H7 (cell line): ENCODE measurements at regions not wholly inside any gene's neighbourhood (a gene's known extent, or its start where the extent isn't known, plus 50 kb on each side); places are given as distances from the start of the nearest gene placed in this dataset.
"Not testable (repeated sequence)": the region's sequence is repeated elsewhere in the genome, so short reads cannot be mapped to it uniquely, and the experiment has no call there.

Source experiments
- DNase-seq: peaks from one replicate; pipeline ENCODE4 v3.0.0; 2012
- H3K27me3 ChIP-seq: 2 replicates; pipeline ENCODE4 v1.6.0; 2011; ENCODE audit warnings: mild to moderate bottlenecking, low read length; ENCODE audit not compliant: control insufficient read depth, insufficient read depth
- H3K36me3 ChIP-seq: replicated peaks from 2 replicates; pipeline ENCODE4 v1.5.1; 2011; ENCODE audit warnings: low read length; ENCODE audit not compliant: control insufficient read depth, insufficient read depth
- H3K4me3 ChIP-seq: 2 replicates; pipeline ENCODE4 v1.5.1; 2011; ENCODE audit warnings: low read depth, mild to moderate bottlenecking, control low read depth, low read length, moderate library complexity; ENCODE audit not compliant: insufficient read depth

DNA sequence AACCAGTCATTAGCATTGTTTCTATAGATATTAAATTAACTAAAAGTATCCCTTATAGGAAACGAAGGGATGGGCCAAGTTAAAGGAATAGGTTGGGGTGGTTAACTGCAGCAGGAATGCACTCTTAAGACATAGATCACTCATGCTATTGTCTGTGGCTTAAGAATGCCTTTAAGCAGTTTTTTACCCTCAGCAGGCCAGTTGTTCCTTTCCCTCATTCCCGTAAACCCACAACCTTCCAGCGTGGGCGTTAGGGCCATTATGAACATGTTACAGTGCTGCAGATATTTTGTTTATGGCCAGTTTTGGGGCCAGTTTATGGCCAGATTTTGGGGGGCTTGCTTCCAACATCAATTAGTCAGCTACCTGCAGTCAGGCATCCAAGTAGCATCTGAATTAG lies 767.0 kb downstream of the LUZP2 start:
- H3K36me3 ChIP-seq, DNase-seq, H3K4me3 ChIP-seq, H3K27me3 ChIP-seq: not testable (repeated sequence)

DNA sequence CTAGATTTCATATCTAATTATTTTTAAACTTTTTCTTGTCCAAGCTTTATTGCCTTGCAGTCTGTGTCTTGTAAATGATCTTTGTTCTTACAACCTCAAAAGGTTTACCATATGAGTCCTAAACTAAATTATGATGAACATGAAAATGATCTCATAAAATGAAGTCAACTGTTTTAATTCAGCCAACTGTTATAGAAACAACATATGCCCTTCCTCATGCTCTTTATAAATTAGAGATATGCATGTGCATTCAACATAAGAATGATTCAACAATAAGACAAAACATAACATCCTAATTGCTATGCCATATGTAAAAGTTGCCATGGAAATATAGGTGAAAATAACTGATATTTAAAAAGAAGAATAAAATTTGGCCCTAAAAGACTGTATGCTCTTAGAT lies 774.4 kb downstream of the LUZP2 start:
- no peaks in the 10 kb centered on the region for H3K27me3 ChIP-seq
- H3K36me3 ChIP-seq: no peaks in the 10 kb centered on the region
- DNase-seq: no peak

DNA sequence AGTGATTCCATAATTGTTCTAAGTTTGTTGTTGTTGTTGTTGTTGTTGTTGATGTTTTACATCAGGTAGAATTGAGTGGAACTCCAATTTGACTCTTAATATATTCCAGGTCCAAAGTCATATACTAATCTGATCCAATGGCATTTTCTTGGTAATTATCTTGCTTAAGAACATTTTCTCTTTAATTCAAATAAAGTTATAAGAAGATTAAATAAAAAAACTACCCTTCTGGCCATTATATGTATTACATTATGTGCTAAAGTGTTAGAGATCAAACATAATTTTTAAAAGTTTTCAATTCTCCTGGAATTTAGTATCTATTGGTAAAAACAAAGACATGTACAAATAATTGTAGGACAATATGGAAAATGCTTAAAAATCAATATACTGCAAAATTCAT lies 775.4 kb downstream of the LUZP2 start:
- H3K27me3 ChIP-seq: no peaks in the 10 kb centered on the region
- H3K4me3 ChIP-seq: no peak overlapping the region
- DNase-seq: no peak
- no peaks in the 10 kb centered on the region for H3K36me3 ChIP-seq

More for the DNA sequence above, 774.4 kb downstream of the LUZP2 start:
- H3K4me3 ChIP-seq: no peak overlapping the region

DNA sequence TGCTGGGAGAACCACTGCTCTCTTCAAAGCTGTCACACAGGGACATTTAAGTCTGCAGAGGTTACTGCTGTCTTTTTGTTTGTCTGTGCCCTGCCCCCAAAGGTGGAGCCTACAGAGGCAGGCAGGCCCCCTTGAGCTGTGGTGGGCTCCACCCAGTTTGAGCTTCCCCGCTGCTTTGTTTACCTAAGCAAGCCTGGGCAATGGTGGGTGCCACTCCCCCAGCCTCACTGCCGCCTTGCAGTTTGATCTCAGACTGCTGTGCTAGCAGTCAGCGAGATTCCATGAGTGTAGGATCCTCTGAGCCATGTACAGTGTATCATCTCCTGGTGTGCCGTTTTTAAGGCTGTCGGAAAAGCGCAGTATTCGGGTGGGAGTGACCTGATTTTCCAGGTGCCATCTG lies 784.0 kb downstream of the LUZP2 start:
- not testable (repeated sequence) for H3K4me3 ChIP-seq, H3K27me3 ChIP-seq, DNase-seq, H3K36me3 ChIP-seq

DNA sequence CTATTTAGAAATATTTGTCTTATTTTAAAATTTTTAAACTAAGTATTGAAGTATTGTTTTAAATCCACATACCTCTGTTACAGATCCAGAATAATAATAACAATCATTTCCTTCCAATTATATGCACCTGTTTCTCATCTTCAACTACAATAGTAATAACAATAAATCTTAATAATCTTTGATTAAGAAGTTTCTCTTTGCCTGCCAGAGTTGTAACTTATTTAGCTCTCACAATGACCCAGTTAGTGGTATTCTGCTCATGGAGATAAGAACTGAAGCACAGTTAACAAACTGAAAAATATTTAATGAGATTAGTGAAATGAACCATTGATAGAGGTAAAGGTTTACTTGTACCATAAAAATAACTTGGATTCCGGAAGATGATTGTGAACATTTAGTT lies 796.3 kb downstream of the LUZP2 start:
- H3K36me3 ChIP-seq: no peaks in the 10 kb centered on the region
- DNase-seq: no peak
- peaks cover 2% of the 10 kb centered on the region for H3K27me3 ChIP-seq
- no peak overlapping the region for H3K4me3 ChIP-seq

DNA sequence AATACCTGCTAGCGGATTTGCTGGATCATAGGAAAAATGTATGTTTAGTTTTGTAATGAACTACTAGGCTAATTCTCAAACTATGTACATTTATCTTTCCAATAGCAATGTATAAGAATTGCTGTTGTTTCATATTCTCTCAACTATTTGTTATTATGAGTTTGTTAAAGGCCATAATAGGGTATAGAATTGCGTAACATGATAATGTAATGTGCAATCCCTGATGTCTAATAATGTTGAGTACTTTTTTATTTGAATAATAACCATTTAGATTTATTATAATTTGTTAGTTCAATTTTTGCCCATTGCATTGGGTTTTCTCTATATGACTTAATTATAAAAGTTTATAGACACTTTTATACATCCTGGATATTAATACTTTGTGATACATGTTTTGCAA lies 801.6 kb downstream of the LUZP2 start:
- no peaks in the 10 kb centered on the region for H3K36me3 ChIP-seq
- no peak for DNase-seq
- H3K27me3 ChIP-seq: no peaks in the 10 kb centered on the region
- H3K4me3 ChIP-seq: no peak overlapping the region

DNA sequence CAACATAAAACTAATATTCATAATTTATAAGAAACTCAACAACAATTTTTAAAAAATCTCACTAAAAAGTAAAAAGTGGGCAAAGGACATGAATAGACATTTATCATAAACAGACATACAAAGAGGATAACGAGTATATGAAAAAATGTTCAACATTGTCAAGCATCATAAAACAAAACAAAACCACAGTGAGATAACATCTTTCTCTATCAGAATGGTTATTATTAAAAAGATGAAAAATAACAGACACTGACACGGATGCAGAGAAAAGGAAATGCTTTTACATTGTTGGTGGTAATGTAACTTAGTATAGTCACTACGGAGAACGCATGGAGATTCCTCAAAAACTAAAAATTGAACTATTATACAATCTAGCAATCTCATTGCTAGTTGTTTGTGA lies 813.0 kb downstream of the LUZP2 start:
- Histone ChIP-seq H3K27me3 (no peaks in the 10 kb centered on the region), H3K4me3 (no peak overlapping the region), H3K36me3 (no peaks in the 10 kb centered on the region)
- no peak for DNase-seq

DNA sequence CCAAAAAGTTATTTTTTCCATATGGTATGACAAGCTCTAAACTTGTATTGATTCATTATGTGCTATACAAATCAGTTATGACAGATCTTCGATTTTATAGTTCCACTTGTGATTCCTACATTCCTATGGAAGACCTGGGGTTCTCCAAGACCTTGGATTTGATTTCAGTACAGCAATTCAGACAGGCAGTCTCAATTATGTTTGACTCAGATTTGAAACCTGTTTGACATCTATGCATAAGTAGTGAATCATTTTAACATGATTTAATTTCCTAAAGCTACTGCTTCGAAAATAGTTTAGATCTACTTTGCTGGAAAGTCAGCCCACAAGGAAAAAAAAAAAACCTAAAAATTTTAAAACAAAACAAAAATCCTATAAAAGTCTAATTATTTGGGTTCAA lies 820.4 kb downstream of the LUZP2 start:
- DNase-seq: no peak
- Histone ChIP-seq H3K36me3 (no peaks in the 10 kb centered on the region), H3K27me3 (no peaks in the 10 kb centered on the region)

DNA sequence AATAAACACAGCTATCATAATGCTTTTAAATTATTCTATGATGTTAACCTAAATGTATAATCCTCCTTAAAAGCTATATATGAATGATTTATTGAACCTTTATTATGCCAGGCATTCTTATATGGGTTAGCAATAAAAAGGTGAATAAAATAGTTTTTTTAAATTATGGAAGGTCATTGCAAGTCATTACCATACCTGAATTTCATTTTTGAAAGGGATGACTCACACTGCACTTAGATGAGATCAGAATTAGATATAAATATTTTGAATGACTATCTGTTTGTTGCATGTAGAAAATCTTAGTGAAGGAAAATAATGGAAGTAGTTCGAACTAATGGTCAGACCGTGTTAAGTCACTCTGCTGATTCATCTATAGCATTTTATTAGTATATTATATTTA lies 822.3 kb downstream of the LUZP2 start:
- no peak overlapping the region for H3K4me3 ChIP-seq
- no peaks in the 10 kb centered on the region for H3K27me3 ChIP-seq
- no peaks in the 10 kb centered on the region for H3K36me3 ChIP-seq
- DNase-seq: no peak

More for the DNA sequence above, 820.4 kb downstream of the LUZP2 start:
- no peak overlapping the region for H3K4me3 ChIP-seq

DNA sequence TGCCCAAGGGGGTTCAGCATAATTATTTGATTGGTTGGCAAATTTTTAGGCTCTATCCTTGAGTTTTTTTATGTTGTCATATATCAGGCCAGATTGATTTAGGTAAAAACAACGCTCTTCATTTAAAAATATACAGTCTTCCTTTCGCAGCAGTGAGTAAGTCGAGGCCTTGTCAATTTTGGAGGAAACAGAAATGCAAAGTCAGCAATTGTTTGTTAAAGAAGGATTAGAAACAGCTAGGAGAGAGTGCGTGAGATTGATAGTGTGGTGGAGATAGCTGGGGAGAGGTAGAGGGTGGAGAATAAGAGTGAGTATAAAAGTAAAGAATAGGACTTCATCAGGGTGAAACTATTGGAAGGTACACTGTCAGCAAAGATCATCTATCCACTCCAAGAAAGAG lies 830.8 kb downstream of the LUZP2 start:
- no peak for DNase-seq
- Histone ChIP-seq H3K36me3 (no peaks in the 10 kb centered on the region), H3K4me3 (no peak overlapping the region), H3K27me3 (no peaks in the 10 kb centered on the region)

DNA sequence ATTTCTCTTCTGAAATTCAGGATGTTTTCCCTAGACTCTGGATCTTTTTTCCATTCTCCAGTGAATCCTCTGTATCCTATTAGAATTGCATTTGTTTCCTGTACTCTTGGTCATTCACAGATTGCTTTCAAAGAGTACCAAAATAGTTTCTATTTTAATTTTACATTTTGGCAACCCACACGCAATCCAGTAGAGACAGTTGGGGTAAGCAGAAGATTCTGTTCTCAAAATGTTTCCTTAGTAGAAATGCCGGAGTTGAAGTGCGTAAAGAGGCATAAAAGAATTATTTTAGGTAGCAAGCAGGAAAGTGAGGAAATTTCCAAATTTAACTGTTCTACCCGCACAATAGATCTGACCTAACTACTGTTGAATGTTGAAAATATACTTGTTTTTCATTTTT lies 842.4 kb downstream of the LUZP2 start:
- no peak for DNase-seq
- H3K27me3 ChIP-seq: no peaks in the 10 kb centered on the region
- no peak overlapping the region for H3K4me3 ChIP-seq
- no peaks in the 10 kb centered on the region for H3K36me3 ChIP-seq

DNA sequence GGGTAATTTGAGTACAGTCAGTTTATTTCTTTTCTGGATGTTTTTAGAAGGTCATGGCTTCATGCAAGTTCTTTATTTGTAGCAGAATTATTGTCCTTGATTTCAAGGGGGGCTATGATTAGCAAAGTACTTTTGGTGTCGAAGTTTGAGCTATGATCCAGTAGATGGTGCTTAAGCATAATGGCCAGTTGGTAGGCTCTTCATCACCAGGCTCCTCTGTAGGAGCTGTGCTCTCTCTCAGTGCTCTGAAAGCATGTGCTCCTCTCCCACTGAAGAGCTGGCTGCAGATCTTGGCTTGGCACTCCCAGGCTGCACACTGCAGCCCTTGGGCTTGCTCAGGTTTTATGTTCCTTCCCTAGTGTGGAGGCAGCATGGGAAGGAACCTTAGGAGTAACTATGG lies 852.7 kb downstream of the LUZP2 start:
- Histone ChIP-seq H3K36me3 (no peaks in the 10 kb centered on the region), H3K4me3 (no peak overlapping the region), H3K27me3 (no peaks in the 10 kb centered on the region)
- no peak for DNase-seq

DNA sequence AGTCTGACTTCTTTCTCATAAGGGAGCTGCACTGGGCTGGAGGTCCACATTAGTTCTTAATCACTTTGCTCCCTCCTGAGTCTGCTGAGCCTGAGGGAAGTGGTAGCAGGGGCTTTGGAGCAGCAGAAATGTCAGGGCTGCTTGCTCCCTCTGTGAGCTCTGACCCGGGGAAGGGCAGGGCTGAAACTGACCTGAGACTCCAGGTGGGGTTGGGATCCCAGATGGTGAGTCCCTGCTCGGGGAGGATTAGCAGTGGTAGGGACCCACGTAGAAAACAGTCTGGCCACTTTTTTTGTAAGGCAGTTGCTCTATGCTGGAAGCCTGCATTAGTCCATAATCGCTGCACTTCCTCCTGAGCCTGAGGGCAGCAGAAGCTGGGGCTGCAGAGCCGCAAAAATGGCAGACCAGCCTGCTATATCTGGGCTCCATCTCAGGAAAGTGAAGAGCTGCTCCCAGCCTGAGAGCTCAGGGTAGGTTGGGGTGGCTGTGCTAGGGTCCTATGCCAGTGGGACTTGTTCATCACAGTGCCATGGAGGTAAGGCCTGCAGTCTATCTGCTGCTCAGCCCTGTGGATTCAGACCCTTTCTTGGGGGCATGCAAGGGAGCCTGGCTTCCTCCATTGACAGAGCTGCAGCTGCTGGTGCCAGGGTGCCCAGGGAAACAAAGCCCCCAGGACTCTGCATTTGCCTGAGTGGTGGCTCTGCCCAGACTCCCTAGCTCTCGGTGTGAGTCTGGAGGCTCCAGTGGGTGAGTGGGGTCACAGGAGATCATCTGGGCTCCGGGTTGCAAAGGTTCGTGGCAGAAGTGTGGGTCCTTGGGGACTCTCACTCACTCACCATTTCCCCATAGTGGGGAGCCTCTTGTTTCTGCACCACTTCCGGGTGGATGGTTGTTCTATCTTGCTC lies 854.3 kb downstream of the LUZP2 start:
- H3K27me3 ChIP-seq: no peaks in the 10 kb centered on the region
- no peaks in the 10 kb centered on the region for H3K36me3 ChIP-seq
- DNase-seq: no peak
- no peak overlapping the region for H3K4me3 ChIP-seq

DNA sequence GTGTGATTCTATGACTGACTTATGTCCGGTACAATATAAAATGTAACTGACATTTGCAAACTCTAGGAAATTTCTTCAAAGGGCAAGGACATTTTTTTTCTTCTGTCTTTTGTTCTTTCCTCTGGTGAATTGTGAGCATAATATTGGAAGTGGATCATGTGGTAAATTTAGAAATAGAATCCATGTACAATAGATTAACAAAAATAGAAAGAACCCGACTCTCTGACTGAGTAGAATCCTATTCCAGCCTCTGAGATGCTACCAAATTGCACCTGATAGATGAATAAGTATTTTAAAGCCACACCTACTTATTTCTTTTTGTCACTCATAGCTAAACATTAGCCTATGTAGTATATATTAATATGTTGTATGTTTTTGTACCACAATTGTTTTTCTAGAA lies 860.3 kb downstream of the LUZP2 start:
- Histone ChIP-seq H3K27me3 (no peaks in the 10 kb centered on the region), H3K36me3 (no peaks in the 10 kb centered on the region), H3K4me3 (no peak overlapping the region)
- no peak for DNase-seq

DNA sequence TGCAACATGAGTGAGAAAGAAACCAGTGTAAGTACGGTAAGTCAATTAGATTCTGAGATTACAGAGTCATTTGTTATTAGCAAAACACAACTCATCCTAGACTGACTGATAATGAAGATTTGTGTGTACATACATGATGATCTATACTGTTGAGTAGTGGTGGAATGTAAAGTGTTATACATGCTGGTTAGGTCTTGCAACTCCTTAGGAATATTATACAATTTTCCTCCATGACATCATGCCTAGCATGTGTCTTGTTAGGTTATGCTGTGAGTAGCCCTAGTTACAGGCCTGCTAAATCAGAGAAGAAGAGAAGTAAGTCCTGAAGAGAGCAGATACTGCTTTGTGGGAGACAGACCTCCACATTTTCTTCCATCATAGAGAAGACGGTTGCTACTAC lies 880.6 kb downstream of the LUZP2 start:
- no peak for DNase-seq
- Histone ChIP-seq H3K36me3 (no peaks in the 10 kb centered on the region), H3K27me3 (no peaks in the 10 kb centered on the region)

DNA sequence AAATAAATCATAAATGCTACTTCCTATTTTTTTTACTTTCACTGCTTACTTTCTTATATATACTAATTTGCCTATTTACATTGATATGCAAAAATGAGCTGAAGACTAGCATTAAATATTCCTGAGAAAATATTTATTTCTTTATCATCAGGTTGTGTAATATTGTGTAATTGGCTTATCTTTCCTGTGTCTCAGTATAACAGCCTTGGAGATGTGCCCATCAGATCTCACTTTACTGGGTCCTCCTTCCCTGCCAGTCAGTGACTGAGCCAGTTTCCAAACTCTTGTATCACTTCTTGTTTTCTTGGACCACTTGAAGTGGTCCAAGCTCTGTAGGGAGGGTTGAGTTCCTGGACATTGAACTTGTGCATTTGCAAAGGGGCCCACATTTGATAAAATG lies 900.0 kb downstream of the LUZP2 start:
- no peak for DNase-seq
- no peaks in the 10 kb centered on the region for H3K27me3 ChIP-seq
- no peaks in the 10 kb centered on the region for H3K36me3 ChIP-seq
- H3K4me3 ChIP-seq: no peak overlapping the region

More for the DNA sequence above, 880.6 kb downstream of the LUZP2 start:
- no peak overlapping the region for H3K4me3 ChIP-seq
